Fibroblast of lung (primary cell): ENCODE measurements at regions not wholly inside any gene's neighbourhood (a gene's known extent, or its start where the extent isn't known, plus 50 kb on each side); places are given as distances from the start of the nearest gene placed in this dataset.

Experiments used
- DNase-seq, 2 donors: peaks; one replicate each; pipeline versions ENCODE4 v3.0.0 to v3.0.0-alpha.2; 2010; ENCODE audit warnings: low read depth in 2 of 2
- H2AFZ ChIP-seq: 2 replicates; pipeline ENCODE4 v1.5.1; 2012; ENCODE audit warnings: low read length, control low read depth, inconsistent platforms
- H3K27ac ChIP-seq: 2 replicates; pipeline ENCODE4 v1.5.1; 2011; ENCODE audit warnings: low read length, control low read depth; ENCODE audit not compliant: insufficient read depth
- H3K27me3 ChIP-seq: 2 replicates; pipeline ENCODE4 v1.5.1; 2011; ENCODE audit warnings: mild to moderate bottlenecking, low read length; ENCODE audit not compliant: control insufficient read depth, insufficient read depth
- H3K36me3 ChIP-seq: 2 replicates; pipeline ENCODE4 v1.5.1; 2011; ENCODE audit warnings: low read length; ENCODE audit not compliant: control insufficient read depth, insufficient read depth
- H3K4me1 ChIP-seq: 2 replicates; pipeline ENCODE4 v1.5.1; 2011; ENCODE audit warnings: low read length; ENCODE audit not compliant: control insufficient read depth, insufficient read depth; ENCODE audit errors: extremely low read depth
- H3K4me2 ChIP-seq: 2 replicates; pipeline ENCODE4 v1.5.1; 2011; ENCODE audit warnings: low read length, control low read depth; ENCODE audit not compliant: insufficient read depth; ENCODE audit errors: extremely low read depth
- H3K4me3 ChIP-seq, 4 experiments: fragments of 200-600 bp in 1 of 4; sonication (generic) in 1 of 4; replicated peaks in 1 of 4; 2 replicates each; pipeline ENCODE4 v1.5.1; 2011 to 2016; ENCODE audit warnings: low read length in 4 of 4, low read depth in 3 of 4, mild to moderate bottlenecking in 3 of 4, control low read depth in 2 of 4, inconsistent platforms in 1 of 4, mixed read lengths in 1 of 4; ENCODE audit not compliant: insufficient read depth in 1 of 4; ENCODE audit errors: control extremely low read depth in 1 of 4
- H3K79me2 ChIP-seq: 2 replicates; pipeline ENCODE4 v1.5.1; 2012; ENCODE audit warnings: mild to moderate bottlenecking, low read length, inconsistent platforms; ENCODE audit not compliant: control insufficient read depth, insufficient read depth
- H3K9ac ChIP-seq: 2 replicates; pipeline ENCODE4 v1.5.1; 2011; ENCODE audit warnings: mild to moderate bottlenecking, low read length, control low read depth; ENCODE audit not compliant: insufficient read depth
- H3K9me3 ChIP-seq: 2 replicates; pipeline ENCODE4 v1.5.1; 2012; ENCODE audit warnings: low read depth, low read length; ENCODE audit not compliant: control insufficient read depth, insufficient read depth
- H4K20me1 ChIP-seq: 2 replicates; pipeline ENCODE4 v1.5.1; 2011; ENCODE audit warnings: low read length; ENCODE audit not compliant: control insufficient read depth, insufficient read depth; ENCODE audit errors: extremely low read depth
- EZH2 ChIP-seq: IDR thresholded peaks from 2 replicates; pipeline ENCODE4 v1.5.1; 2012; ENCODE audit warnings: low read length, control low read depth, mild to moderate bottlenecking; ENCODE audit errors: missing control alignments
- TF ChIP-seq, protein P1 (sequence below), 2 donors: IDR thresholded peaks in 1 of 2; conservative IDR thresholded peaks in 1 of 2; 1 replicate in 1 of 2; 2 replicates in 1 of 2; pipeline ENCODE4 v1.5.1; 2011 to 2012; ENCODE audit warnings: low read length in 2 of 2, control low read depth in 1 of 2, inconsistent platforms in 1 of 2, low read depth in 1 of 2, mild to moderate bottlenecking in 1 of 2

DNA sequence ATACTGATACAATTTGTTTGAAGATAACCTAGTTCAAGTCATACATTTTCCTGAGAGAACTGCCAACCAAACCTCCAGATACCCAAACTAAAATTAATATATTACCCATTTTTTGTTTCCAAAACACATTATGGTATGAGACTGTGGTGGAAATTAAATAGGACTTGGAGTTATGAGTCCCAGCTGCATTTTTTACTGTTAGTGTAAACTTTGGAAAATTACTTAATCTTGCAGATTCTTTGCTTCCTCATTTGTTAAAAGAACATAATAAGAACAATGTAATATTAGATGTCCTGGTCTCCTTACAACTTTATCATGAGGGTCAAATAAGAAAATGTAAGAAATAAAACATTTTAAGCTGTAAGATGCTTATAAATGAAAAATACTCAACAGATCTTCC, 98.2 kb upstream of the TRIB2 start:
- Histone ChIP-seq H3K4me3 (no peak overlapping the region), H3K9ac (no peak overlapping the region), H3K36me3 (no peaks in the 10 kb centered on the region), H3K79me2 (no peaks in the 10 kb centered on the region), H4K20me1 (no peaks in the 10 kb centered on the region), H3K4me2 (no peak overlapping the region), H3K4me1 (peaks cover 5% of the 10 kb centered on the region), H3K27me3 (no peaks in the 10 kb centered on the region), H3K27ac (no peak overlapping the region), H3K9me3 (no peaks in the 10 kb centered on the region), H2AFZ (no peak overlapping the region)
- TF ChIP-seq, protein P1, sequence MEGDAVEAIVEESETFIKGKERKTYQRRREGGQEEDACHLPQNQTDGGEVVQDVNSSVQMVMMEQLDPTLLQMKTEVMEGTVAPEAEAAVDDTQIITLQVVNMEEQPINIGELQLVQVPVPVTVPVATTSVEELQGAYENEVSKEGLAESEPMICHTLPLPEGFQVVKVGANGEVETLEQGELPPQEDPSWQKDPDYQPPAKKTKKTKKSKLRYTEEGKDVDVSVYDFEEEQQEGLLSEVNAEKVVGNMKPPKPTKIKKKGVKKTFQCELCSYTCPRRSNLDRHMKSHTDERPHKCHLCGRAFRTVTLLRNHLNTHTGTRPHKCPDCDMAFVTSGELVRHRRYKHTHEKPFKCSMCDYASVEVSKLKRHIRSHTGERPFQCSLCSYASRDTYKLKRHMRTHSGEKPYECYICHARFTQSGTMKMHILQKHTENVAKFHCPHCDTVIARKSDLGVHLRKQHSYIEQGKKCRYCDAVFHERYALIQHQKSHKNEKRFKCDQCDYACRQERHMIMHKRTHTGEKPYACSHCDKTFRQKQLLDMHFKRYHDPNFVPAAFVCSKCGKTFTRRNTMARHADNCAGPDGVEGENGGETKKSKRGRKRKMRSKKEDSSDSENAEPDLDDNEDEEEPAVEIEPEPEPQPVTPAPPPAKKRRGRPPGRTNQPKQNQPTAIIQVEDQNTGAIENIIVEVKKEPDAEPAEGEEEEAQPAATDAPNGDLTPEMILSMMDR (conservative IDR thresholded peaks at IDR 0.05 in 1 of 2, IDR thresholded peaks at IDR 0.05 in 1 of 2; ENCODE audit: low read depth in 1 of 2, low read length in 2 of 2), result no peak
- no peak for TF ChIP-seq EZH2
- DNase-seq, result peak in 1 of 2 donors; percentile 40

DNA sequence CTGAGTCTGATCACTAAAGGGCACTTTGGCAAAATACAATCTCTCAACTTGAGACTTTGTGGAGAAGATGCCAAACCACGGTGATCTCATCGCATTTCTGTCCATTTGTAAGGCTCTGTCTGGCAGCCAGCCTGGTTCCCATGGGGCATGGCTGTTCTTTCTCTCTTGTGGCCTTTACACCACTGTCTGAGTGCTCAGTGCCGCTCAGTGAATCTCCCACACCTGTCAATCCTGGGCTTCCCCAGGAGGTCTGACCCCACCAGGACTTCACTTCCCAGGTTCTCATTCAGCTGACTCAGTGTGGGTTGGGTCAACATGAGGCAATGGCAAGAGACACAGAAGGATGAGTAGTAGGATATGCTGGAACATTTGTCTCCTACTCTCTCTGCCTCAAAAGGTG, 96.8 kb upstream of the TRIB2 start:
- H3K9ac ChIP-seq, result no peak overlapping the region
- H3K4me2 ChIP-seq, result no peak overlapping the region
- no peaks in the 10 kb centered on the region for H3K27me3 ChIP-seq
- peak; percentile 91 to 94 for DNase-seq
- H2AFZ ChIP-seq, result no peak overlapping the region
- TF ChIP-seq, protein P1 (conservative IDR thresholded peaks at IDR 0.05 in 1 of 2, IDR thresholded peaks at IDR 0.05 in 1 of 2; ENCODE audit: low read depth in 1 of 2, low read length in 2 of 2), result no peak
- no peak for TF ChIP-seq EZH2
- H4K20me1 ChIP-seq, result no peaks in the 10 kb centered on the region
- no peak overlapping the region for H3K4me3 ChIP-seq
- H3K79me2 ChIP-seq, result no peaks in the 10 kb centered on the region
- H3K9me3 ChIP-seq, result no peaks in the 10 kb centered on the region
- H3K36me3 ChIP-seq, result no peaks in the 10 kb centered on the region
- peaks cover 5% of the 10 kb centered on the region for H3K4me1 ChIP-seq
- no peak overlapping the region for H3K27ac ChIP-seq

DNA sequence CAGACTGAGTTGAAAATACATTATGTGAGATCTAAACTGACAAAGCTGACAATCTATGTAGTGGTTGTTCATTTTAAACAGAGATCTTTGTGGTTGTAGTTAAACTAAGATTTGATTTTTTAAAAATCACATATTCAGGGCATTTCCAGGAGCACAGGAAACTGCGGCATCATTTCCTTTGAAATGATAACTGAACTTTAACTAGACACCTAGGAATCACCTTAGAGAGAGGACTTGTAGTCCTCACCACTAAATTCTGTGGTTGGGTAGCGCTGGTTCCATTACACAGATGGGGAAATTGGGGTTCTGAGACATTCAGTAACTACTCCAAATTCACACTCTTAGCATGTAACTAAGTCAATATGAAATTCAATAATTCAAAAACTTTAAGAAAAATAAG, 96.0 kb upstream of the TRIB2 start:
- H3K27ac ChIP-seq, result no peak overlapping the region
- H3K4me1 ChIP-seq, result peaks cover 5% of the 10 kb centered on the region
- H4K20me1 ChIP-seq, result no peaks in the 10 kb centered on the region
- no peak for TF ChIP-seq EZH2
- TF ChIP-seq, protein P1 (conservative IDR thresholded peaks at IDR 0.05 in 1 of 2, IDR thresholded peaks at IDR 0.05 in 1 of 2; ENCODE audit: low read depth in 1 of 2, low read length in 2 of 2), result no peak
- no peaks in the 10 kb centered on the region for H3K36me3 ChIP-seq
- no peak for DNase-seq
- no peaks in the 10 kb centered on the region for H3K27me3 ChIP-seq
- H3K4me2 ChIP-seq, result no peak overlapping the region
- no peaks in the 10 kb centered on the region for H3K9me3 ChIP-seq
- H3K79me2 ChIP-seq, result no peaks in the 10 kb centered on the region
- H3K4me3 ChIP-seq, result no peak overlapping the region
- no peak overlapping the region for H2AFZ ChIP-seq
- H3K9ac ChIP-seq, result no peak overlapping the region
